H9 (cell line): ENCODE measurements at regions not wholly inside any gene's neighbourhood (a gene's known extent, or its start where the extent isn't known, plus 50 kb on each side); places are given as distances from the start of the nearest gene placed in this dataset.

Experiments
- DNase-seq: peaks from one replicate; pipeline ENCODE4 v3.0.0-alpha.2; 2017
- H2AFZ ChIP-seq: one replicate; pipeline ENCODE4 v1.6.1; 2013; ENCODE audit warnings: mild to moderate bottlenecking, low read length, control low read depth, moderate library complexity
- H2AK5ac ChIP-seq: 2 replicates; pipeline ENCODE4 v1.6.1; 2013; ENCODE audit warnings: low read length, control low read depth, mixed read lengths; ENCODE audit not compliant: insufficient read length
- H2BK120ac ChIP-seq: one replicate; pipeline ENCODE4 v1.6.1; 2013; ENCODE audit warnings: low read depth, mild to moderate bottlenecking, low read length, control low read depth, inconsistent platforms; ENCODE audit not compliant: poor library complexity, severe bottlenecking
- H2BK12ac ChIP-seq: 2 replicates; pipeline ENCODE4 v1.6.1; 2013; ENCODE audit warnings: low read length, control low read depth, mixed read lengths, low read depth; ENCODE audit not compliant: insufficient read length
- H2BK15ac ChIP-seq: 2 replicates; pipeline ENCODE4 v1.6.1; 2013; ENCODE audit warnings: low read depth, low read length, control low read depth
- H2BK20ac ChIP-seq: one replicate; pipeline ENCODE4 v1.6.1; 2013; ENCODE audit warnings: low read depth, mild to moderate bottlenecking, low read length, control low read depth, inconsistent platforms; ENCODE audit not compliant: poor library complexity, severe bottlenecking
- H2BK5ac ChIP-seq: 2 replicates; pipeline ENCODE4 v1.6.1; 2013; ENCODE audit warnings: low read length, control low read depth, mixed read lengths; ENCODE audit not compliant: insufficient read length
- H3K14ac ChIP-seq: 2 replicates; pipeline ENCODE4 v1.6.1; 2013; ENCODE audit warnings: low read length, control low read depth; ENCODE audit not compliant: insufficient read depth
- H3K18ac ChIP-seq: 2 replicates; pipeline ENCODE4 v1.6.1; 2013; ENCODE audit warnings: low read depth, mild to moderate bottlenecking, mixed read lengths, low read length, control low read depth; ENCODE audit not compliant: insufficient read length
- H3K23ac ChIP-seq: 2 replicates; pipeline ENCODE4 v1.6.1; 2013; ENCODE audit warnings: low read length, control low read depth, mixed read lengths, low read depth; ENCODE audit not compliant: insufficient read length
- H3K23me2 ChIP-seq: 2 replicates; pipeline ENCODE4 v1.6.1; 2013; ENCODE audit warnings: low read depth, mild to moderate bottlenecking, mixed read lengths, low read length, control low read depth; ENCODE audit not compliant: insufficient read length, poor library complexity, severe bottlenecking
- H3K27ac ChIP-seq: 2 replicates; pipeline ENCODE4 v1.5.1; 2013; ENCODE audit warnings: low read length, control low read depth, mixed read lengths, low read depth; ENCODE audit not compliant: insufficient read length
- H3K27me3 ChIP-seq: 2 replicates; pipeline ENCODE4 v1.6.1; 2013; ENCODE audit warnings: low read length, control low read depth, inconsistent platforms; ENCODE audit not compliant: insufficient read depth
- H3K4ac ChIP-seq: 2 replicates; pipeline ENCODE4 v1.6.1; 2013; ENCODE audit warnings: low read depth, mild to moderate bottlenecking, control low read depth, inconsistent platforms, low read length, moderate library complexity
- H3K4me1 ChIP-seq: 2 replicates; pipeline ENCODE4 v1.6.1; 2013; ENCODE audit warnings: low read length, control low read depth, inconsistent platforms; ENCODE audit not compliant: insufficient read depth
- H3K4me2 ChIP-seq: 2 replicates; pipeline ENCODE4 v1.6.1; 2013; ENCODE audit warnings: low read length, control low read depth, mixed read lengths; ENCODE audit not compliant: insufficient read length, insufficient read depth
- H3K56ac ChIP-seq: 2 replicates; pipeline ENCODE4 v1.6.1; 2013; ENCODE audit warnings: low read depth, mild to moderate bottlenecking, mixed read lengths, low read length, control low read depth; ENCODE audit not compliant: insufficient read length
- H3K79me1 ChIP-seq: 2 replicates; pipeline ENCODE4 v1.6.1; 2013; ENCODE audit warnings: low read depth, mild to moderate bottlenecking, moderate library complexity, low read length, control low read depth, inconsistent platforms; ENCODE audit not compliant: insufficient read depth, poor library complexity, severe bottlenecking
- H3K79me2 ChIP-seq: 2 replicates; pipeline ENCODE4 v1.6.1; 2013; ENCODE audit warnings: low read length, control low read depth, inconsistent platforms; ENCODE audit not compliant: insufficient read depth
- H3K9ac ChIP-seq: 2 replicates; pipeline ENCODE4 v1.6.1; 2013; ENCODE audit warnings: low read length, control low read depth, mixed read lengths; ENCODE audit not compliant: insufficient read length; ENCODE audit errors: extremely low read depth
- H3K9me3 ChIP-seq: one replicate; pipeline ENCODE4 v1.6.1; 2013; ENCODE audit warnings: low read depth, low read length, inconsistent platforms; ENCODE audit not compliant: control insufficient read depth
- H3T11ph ChIP-seq: one replicate; pipeline ENCODE4 v1.6.1; 2013; ENCODE audit warnings: mild to moderate bottlenecking, low read length, control low read depth, inconsistent platforms
- H4K20me1 ChIP-seq: one replicate; pipeline ENCODE4 v1.6.1; 2013; ENCODE audit not compliant: control insufficient read depth, insufficient read length, insufficient read depth
- H4K5ac ChIP-seq: 2 replicates; pipeline ENCODE4 v1.6.1; 2013; ENCODE audit warnings: low read depth, mild to moderate bottlenecking, mixed read lengths, low read length, control low read depth; ENCODE audit not compliant: insufficient read length
- H4K8ac ChIP-seq: replicated peaks from 2 replicates; pipeline ENCODE4 v1.6.1; 2013; ENCODE audit warnings: low read length, control low read depth, mixed read lengths, low read depth; ENCODE audit not compliant: insufficient read length
- H4K91ac ChIP-seq: 2 replicates; pipeline ENCODE4 v1.6.1; 2013; ENCODE audit warnings: low read depth, mild to moderate bottlenecking, moderate library complexity, mixed read lengths, low read length, control low read depth; ENCODE audit not compliant: insufficient read length
- H3K27ac Mint-ChIP-seq, 3 experiments: 2 replicates in 2 of 3; 3 replicates in 1 of 3; pipeline ENCODE4 v1.8.0; 2020 to 2021; ENCODE audit warnings: mixed read lengths in 3 of 3, mild to moderate bottlenecking in 1 of 3, moderate library complexity in 1 of 3
- H3K27me3 Mint-ChIP-seq: 2 replicates; pipeline ENCODE4 v1.8.0; 2021; ENCODE audit warnings: low read depth, mild to moderate bottlenecking, moderate library complexity, mixed read lengths
- H3K36me3 Mint-ChIP-seq, 3 experiments: 2 replicates in 2 of 3; 3 replicates in 1 of 3; pipeline ENCODE4 v1.8.0; 2020 to 2021; ENCODE audit warnings: low read depth in 3 of 3, mixed read lengths in 3 of 3; ENCODE audit not compliant: insufficient read depth in 1 of 3
- H3K4me1 Mint-ChIP-seq, 2 experiments: 2 replicates each; pipeline ENCODE4 v1.8.0; 2020; ENCODE audit warnings: mixed read lengths in 2 of 2
- H3K4me3 Mint-ChIP-seq, 2 experiments: 2 replicates in 1 of 2; 3 replicates in 1 of 2; pipeline ENCODE4 v1.8.0; 2020 to 2021; ENCODE audit warnings: mild to moderate bottlenecking in 2 of 2, mixed read lengths in 2 of 2, moderate library complexity in 1 of 2
- H3K9me3 Mint-ChIP-seq, 2 experiments: 2 replicates in 1 of 2; 3 replicates in 1 of 2; pipeline ENCODE4 v1.8.0; 2020; ENCODE audit warnings: mild to moderate bottlenecking in 2 of 2, mixed read lengths in 2 of 2, moderate library complexity in 1 of 2
- WGBS: extraction: QIAGEN DNeasy Blood & Tissue Kit; methylation state at CpG from one replicate; pipeline ENCODE4 v1.1.7; 2013; ENCODE audit warnings: missing lambda C conversion rate, low lambda C conversion rate, mixed read lengths; ENCODE audit not compliant: insufficient read length; ENCODE audit errors: extremely low coverage; 5-methylcytosine and 5-hydroxymethylcytosine counted together
- TF ChIP-seq, protein P1 (sequence below): fragments of 200-600 bp; sonication (generic); conservative IDR thresholded peaks from 3 replicates; pipeline ENCODE4 v1.8.0; 2021; ENCODE audit warnings: antibody characterized with exemption, mild to moderate bottlenecking

DNA sequence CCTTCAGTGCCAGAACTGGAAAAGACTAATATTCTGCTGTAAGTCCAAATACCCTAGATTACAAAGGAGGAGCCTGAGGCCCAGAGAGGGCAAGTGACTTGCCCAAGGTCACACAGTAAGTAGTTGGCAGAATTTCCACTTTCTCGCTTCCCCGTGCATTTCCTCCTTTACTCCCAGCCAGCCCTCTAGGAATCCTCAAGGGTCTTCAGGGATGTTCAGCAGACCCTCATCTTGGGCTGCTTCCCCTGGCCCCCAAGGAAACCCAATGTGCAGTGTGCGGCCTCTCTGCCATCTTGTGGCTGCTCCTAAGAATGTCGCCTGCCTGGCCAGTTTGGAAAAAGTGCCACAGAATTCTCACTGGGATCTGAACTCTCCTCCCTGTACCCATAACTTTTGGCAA is 217.7 kb upstream of the LRFN2 start:
- Mint-ChIP-seq H3K27me3 (peaks cover 17% of the 10 kb centered on the region), H3K27ac (no peak overlapping the region), H3K4me1 (peaks cover 9 to 11% of the 10 kb centered on the region in 2 experiments), H3K9me3 (no peaks in the 10 kb centered on the region), H3K4me3 (no peak overlapping the region), H3K36me3 (no peaks in the 10 kb centered on the region)
- no peak overlapping the region for H2BK5ac ChIP-seq
- H4K20me1 ChIP-seq, result no peaks in the 10 kb centered on the region
- no peaks in the 10 kb centered on the region for H3K79me1 ChIP-seq
- H3K23ac ChIP-seq, result no peak overlapping the region
- no peak overlapping the region for H3K27ac ChIP-seq
- H4K8ac ChIP-seq, result no peak overlapping the region
- no peak overlapping the region for H4K5ac ChIP-seq
- no peak overlapping the region for H2BK20ac ChIP-seq
- TF ChIP-seq, protein P1, sequence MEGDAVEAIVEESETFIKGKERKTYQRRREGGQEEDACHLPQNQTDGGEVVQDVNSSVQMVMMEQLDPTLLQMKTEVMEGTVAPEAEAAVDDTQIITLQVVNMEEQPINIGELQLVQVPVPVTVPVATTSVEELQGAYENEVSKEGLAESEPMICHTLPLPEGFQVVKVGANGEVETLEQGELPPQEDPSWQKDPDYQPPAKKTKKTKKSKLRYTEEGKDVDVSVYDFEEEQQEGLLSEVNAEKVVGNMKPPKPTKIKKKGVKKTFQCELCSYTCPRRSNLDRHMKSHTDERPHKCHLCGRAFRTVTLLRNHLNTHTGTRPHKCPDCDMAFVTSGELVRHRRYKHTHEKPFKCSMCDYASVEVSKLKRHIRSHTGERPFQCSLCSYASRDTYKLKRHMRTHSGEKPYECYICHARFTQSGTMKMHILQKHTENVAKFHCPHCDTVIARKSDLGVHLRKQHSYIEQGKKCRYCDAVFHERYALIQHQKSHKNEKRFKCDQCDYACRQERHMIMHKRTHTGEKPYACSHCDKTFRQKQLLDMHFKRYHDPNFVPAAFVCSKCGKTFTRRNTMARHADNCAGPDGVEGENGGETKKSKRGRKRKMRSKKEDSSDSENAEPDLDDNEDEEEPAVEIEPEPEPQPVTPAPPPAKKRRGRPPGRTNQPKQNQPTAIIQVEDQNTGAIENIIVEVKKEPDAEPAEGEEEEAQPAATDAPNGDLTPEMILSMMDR, result peak; percentile 72
- H3K14ac ChIP-seq, result no peak overlapping the region
- no peak overlapping the region for H3K56ac ChIP-seq
- no peak overlapping the region for H2BK15ac ChIP-seq
- H4K91ac ChIP-seq, result no peak overlapping the region
- no peak overlapping the region for H2BK12ac ChIP-seq
- no peak for DNase-seq
- no CpG with 5 or more reads among the region's 4 CpGs for WGBS
- no peak overlapping the region for H3K9ac ChIP-seq
- H3K79me2 ChIP-seq, result no peaks in the 10 kb centered on the region
- no peaks in the 10 kb centered on the region for H3K23me2 ChIP-seq
- no peak overlapping the region for H2BK120ac ChIP-seq
- no peak overlapping the region for H2AFZ ChIP-seq
- H3K4ac ChIP-seq, result no peak overlapping the region
- no peak overlapping the region for H3K4me2 ChIP-seq
- no peak overlapping the region for H3K18ac ChIP-seq
- H3T11ph ChIP-seq, result no peak overlapping the region
- H3K27me3 ChIP-seq, result no peaks in the 10 kb centered on the region
- H3K4me1 ChIP-seq, result no peaks in the 10 kb centered on the region
- no peaks in the 10 kb centered on the region for H3K9me3 ChIP-seq
- no peak overlapping the region for H2AK5ac ChIP-seq
